ENCODE measurements at regions not wholly inside any gene's neighbourhood (a gene's known extent, or its start where the extent isn't known, plus 50 kb on each side); places are given as distances from the start of the nearest gene placed in this dataset.

- Mint-ChIP-seq H3K4me3 (ENCODE audit: unreplicated experiment) (no peak overlapping the region), H3K27ac (ENCODE audit: low read depth, unreplicated experiment) (no peak overlapping the region), H3K27me3 (ENCODE audit: insufficient read depth, unreplicated experiment) (no peaks in the 10 kb centered on the region), H3K36me3 (ENCODE audit: insufficient read depth, unreplicated experiment) (no peaks in the 10 kb centered on the region), H3K9me3 (ENCODE audit: unreplicated experiment) (peaks cover 8% of the 10 kb centered on the region), H3K4me1 (ENCODE audit: insufficient read depth, unreplicated experiment) (peaks cover 6% of the 10 kb centered on the region)
- no peak for DNase-seq (ENCODE audit: unreplicated experiment)
- TF ChIP-seq, protein P1, sequence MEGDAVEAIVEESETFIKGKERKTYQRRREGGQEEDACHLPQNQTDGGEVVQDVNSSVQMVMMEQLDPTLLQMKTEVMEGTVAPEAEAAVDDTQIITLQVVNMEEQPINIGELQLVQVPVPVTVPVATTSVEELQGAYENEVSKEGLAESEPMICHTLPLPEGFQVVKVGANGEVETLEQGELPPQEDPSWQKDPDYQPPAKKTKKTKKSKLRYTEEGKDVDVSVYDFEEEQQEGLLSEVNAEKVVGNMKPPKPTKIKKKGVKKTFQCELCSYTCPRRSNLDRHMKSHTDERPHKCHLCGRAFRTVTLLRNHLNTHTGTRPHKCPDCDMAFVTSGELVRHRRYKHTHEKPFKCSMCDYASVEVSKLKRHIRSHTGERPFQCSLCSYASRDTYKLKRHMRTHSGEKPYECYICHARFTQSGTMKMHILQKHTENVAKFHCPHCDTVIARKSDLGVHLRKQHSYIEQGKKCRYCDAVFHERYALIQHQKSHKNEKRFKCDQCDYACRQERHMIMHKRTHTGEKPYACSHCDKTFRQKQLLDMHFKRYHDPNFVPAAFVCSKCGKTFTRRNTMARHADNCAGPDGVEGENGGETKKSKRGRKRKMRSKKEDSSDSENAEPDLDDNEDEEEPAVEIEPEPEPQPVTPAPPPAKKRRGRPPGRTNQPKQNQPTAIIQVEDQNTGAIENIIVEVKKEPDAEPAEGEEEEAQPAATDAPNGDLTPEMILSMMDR (IDR thresholded peaks at IDR 0.05; ENCODE audit: unreplicated experiment), result no peak
- ChIA-PET POLR2A (no interaction called here), CTCF (no interaction called here)
- intact Hi-C loops (cut with micrococcal nuclease), result no loop called here
- no TSS peak for BruUV-seq (replicated peaks)
These were observed 172.2 kb upstream of the SNX2 start for GRCh38 chr5:122602700-122603099.

DNA sequence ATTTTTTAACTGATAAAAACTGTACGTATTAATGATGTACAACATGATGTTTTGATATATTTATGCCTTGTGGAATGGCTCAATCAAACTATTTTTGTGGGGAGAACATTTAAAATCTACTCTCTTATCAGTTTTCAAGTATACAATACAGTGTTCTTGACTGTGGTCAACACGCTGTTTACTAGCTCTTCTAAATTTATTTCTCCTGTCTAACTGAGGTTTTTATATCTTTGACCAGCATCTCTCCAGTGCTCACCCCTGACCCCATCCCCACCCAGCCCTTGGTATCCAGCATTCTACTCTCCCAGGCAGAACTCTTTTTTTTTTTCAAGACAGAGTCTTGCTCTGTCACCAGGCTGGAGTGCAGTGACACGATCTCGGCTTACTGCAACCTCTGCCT, 169.6 kb upstream of the SNX2 start:
- H3K27ac Mint-ChIP-seq (ENCODE audit: low read depth, unreplicated experiment), result no peak overlapping the region
- H3K4me3 Mint-ChIP-seq (ENCODE audit: unreplicated experiment), result no peak overlapping the region
- peaks cover 8% of the 10 kb centered on the region for H3K9me3 Mint-ChIP-seq (ENCODE audit: unreplicated experiment)
- H3K27me3 Mint-ChIP-seq (ENCODE audit: insufficient read depth, unreplicated experiment), result no peaks in the 10 kb centered on the region
- intact Hi-C loops (cut with micrococcal nuclease), result no loop called here
- no peaks in the 10 kb centered on the region for H3K36me3 Mint-ChIP-seq (ENCODE audit: insufficient read depth, unreplicated experiment)
- ChIA-PET CTCF (no interaction called here), POLR2A (no interaction called here)
- H3K4me1 Mint-ChIP-seq (ENCODE audit: insufficient read depth, unreplicated experiment), result peaks cover 14% of the 10 kb centered on the region
- TF ChIP-seq, protein P1 (IDR thresholded peaks at IDR 0.05; ENCODE audit: unreplicated experiment), result no peak
- DNase-seq (ENCODE audit: unreplicated experiment), result no peak
- no TSS peak for BruUV-seq (replicated peaks)

GRCh38 chr5:122607818-122608217, 167.1 kb upstream of the SNX2 start:
- peak overlapping the region; percentile 63 for H3K27ac Mint-ChIP-seq (ENCODE audit: low read depth, unreplicated experiment)
- intact Hi-C loops (cut with micrococcal nuclease), result no loop called here
- ChIA-PET CTCF (interaction anchor here (0.6 to 1.1 kb wide), 3 partner anchors 22 to 97 kb away, joined by 3 to 4 read pairs (median 3); no protein-coding TSS in a partner anchor), POLR2A (no interaction called here)
- TF ChIP-seq, protein P1 (IDR thresholded peaks at IDR 0.05; ENCODE audit: unreplicated experiment), result no peak
- H3K4me1 Mint-ChIP-seq (ENCODE audit: insufficient read depth, unreplicated experiment), result peaks cover 14% of the 10 kb centered on the region
- no peak for DNase-seq (ENCODE audit: unreplicated experiment)
- no peaks in the 10 kb centered on the region for H3K36me3 Mint-ChIP-seq (ENCODE audit: insufficient read depth, unreplicated experiment)
- H3K27me3 Mint-ChIP-seq (ENCODE audit: insufficient read depth, unreplicated experiment), result no peaks in the 10 kb centered on the region
- H3K4me3 Mint-ChIP-seq (ENCODE audit: unreplicated experiment), result no peak overlapping the region
- BruUV-seq (replicated peaks), result no TSS peak
- H3K9me3 Mint-ChIP-seq (ENCODE audit: unreplicated experiment), result no peaks in the 10 kb centered on the region

- peak; percentile 25 for DNase-seq (ENCODE audit: unreplicated experiment)
- Mint-ChIP-seq H3K4me1 (ENCODE audit: insufficient read depth, unreplicated experiment) (peaks cover 14% of the 10 kb centered on the region), H3K9me3 (ENCODE audit: unreplicated experiment) (no peaks in the 10 kb centered on the region), H3K36me3 (ENCODE audit: insufficient read depth, unreplicated experiment) (no peaks in the 10 kb centered on the region), H3K4me3 (ENCODE audit: unreplicated experiment) (no peak overlapping the region), H3K27ac (ENCODE audit: low read depth, unreplicated experiment) (peak overlapping the region; percentile 63), H3K27me3 (ENCODE audit: insufficient read depth, unreplicated experiment) (no peaks in the 10 kb centered on the region)
- POLR2A ChIA-PET, result no interaction called here
- TF ChIP-seq, protein P1 (IDR thresholded peaks at IDR 0.05; ENCODE audit: unreplicated experiment), result no peak
- no TSS peak for BruUV-seq (replicated peaks)
- intact Hi-C loops (cut with micrococcal nuclease), result no loop called here
- CTCF ChIA-PET, result interaction anchor here (0.6 kb wide), 1 partner anchor 71 kb away, joined by 3 read pairs; no protein-coding TSS in a partner anchor
These were observed 166.7 kb upstream of the SNX2 start for GRCh38 chr5:122608222-122608621.
